SJCRH30 (cell line): ENCODE measurements at regions not wholly inside any gene's neighbourhood (a gene's known extent, or its start where the extent isn't known, plus 50 kb on each side); places are given as distances from the start of the nearest gene placed in this dataset.

Experiments used
- DNase-seq, 2 experiments: peaks; one replicate each; pipeline ENCODE4 v3.0.0-alpha.2; 2015 to 2020
- H3K27ac ChIP-seq: fragments of 250-450 bp; sonication (Bioruptor Pico); 2 replicates; pipeline ENCODE4 v1.5.1; 2020; ENCODE audit warnings: mild to moderate bottlenecking, moderate library complexity
- H3K27me3 ChIP-seq: fragments of 250-450 bp; sonication (Bioruptor Pico); 2 replicates; pipeline ENCODE4 v1.5.1; 2020; ENCODE audit warnings: mild to moderate bottlenecking, moderate library complexity
- H3K36me3 ChIP-seq: fragments of 250-450 bp; sonication (Bioruptor Pico); 2 replicates; pipeline ENCODE4 v1.5.1; 2020; ENCODE audit warnings: mild to moderate bottlenecking, moderate library complexity
- H3K4me1 ChIP-seq: fragments of 250-450 bp; sonication (Bioruptor Pico); 2 replicates; pipeline ENCODE4 v1.5.1; 2020; ENCODE audit warnings: mild to moderate bottlenecking, moderate library complexity
- H3K4me3 ChIP-seq: fragments of 250-450 bp; sonication (Bioruptor Pico); 2 replicates; pipeline ENCODE4 v1.5.1; 2020; ENCODE audit warnings: mild to moderate bottlenecking, moderate library complexity
- H3K9me3 ChIP-seq: fragments of 250-450 bp; sonication (Bioruptor Pico); replicated peaks from 2 replicates; pipeline ENCODE4 v1.5.1; 2020; ENCODE audit warnings: mild to moderate bottlenecking, moderate library complexity

DNA sequence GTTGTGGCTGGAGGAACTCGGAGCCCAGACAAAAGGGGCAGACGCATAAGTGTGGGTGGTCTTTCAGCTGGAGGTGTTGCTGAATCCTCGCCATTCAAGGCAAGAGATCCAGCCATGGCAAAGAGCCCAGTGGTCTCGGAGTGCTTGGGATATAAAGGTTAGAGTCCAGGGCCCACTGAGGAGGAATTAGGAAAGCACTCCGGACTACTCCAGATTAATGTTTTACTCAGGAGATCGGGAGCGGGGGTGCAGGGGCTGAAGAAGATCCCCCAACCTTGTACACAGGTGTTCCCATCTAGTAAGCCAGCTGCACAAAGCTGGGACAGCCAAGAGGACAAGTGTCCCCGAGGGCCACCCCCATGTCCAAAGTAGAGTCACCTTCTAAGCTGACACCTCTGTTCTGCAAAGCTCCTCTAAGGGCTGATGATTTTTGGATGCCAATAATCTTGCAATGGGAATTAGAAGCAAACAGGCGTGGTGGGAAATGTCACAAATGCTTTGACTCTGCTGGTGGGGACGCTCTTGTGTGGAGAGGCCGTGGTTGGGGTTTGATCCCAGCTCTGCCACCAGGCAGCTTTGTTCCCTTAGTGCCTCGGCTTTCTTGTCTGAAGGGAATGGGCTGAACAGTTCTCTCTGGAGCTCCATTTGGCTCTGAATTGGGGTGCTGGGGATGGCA, 194.3 kb upstream of the SOX1 start:
- Histone ChIP-seq H3K27ac (no peak overlapping the region), H3K36me3 (no peaks in the 10 kb centered on the region), H3K9me3 (no peaks in the 10 kb centered on the region), H3K4me1 (no peaks in the 10 kb centered on the region), H3K27me3 (peaks cover 2% of the 10 kb centered on the region; the same call in 1 of the 2 replicates), H3K4me3 (no peak overlapping the region)
- no peak for DNase-seq

DNA sequence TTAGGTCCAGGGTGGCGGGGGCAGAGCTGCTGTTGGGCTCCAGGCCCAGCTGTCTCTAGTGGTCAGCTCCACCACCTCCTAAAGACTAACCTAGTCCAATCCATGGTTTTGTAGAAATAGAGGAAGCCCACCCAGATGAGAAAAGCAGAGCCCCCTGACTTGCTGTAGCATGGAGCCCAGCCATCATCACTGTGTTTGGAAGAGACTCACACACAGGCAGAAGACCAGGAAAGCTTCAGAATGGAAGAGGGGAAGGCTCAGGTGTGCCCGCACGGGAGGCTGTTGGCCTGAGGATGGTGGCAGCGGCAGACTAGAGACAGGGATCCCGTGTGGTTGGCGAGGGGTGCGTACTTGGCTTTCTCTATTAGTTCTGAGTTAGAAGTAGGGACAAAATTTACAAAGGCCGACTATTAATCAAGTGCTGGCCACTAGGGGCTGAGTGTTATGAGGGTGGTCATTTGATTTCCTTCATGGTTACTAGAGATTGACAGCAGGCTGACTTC, 193.2 kb upstream of the SOX1 start:
- no peaks in the 10 kb centered on the region for H3K36me3 ChIP-seq
- DNase-seq, result no peak
- peaks cover 2% of the 10 kb centered on the region; the same call in 1 of the 2 replicates for H3K27me3 ChIP-seq
- no peaks in the 10 kb centered on the region for H3K4me1 ChIP-seq
- H3K4me3 ChIP-seq, result no peak overlapping the region
- no peak overlapping the region for H3K27ac ChIP-seq
- H3K9me3 ChIP-seq, result no peaks in the 10 kb centered on the region

- Histone ChIP-seq H3K9me3 (no peaks in the 10 kb centered on the region), H3K4me3 (no peak overlapping the region), H3K4me1 (no peaks in the 10 kb centered on the region), H3K36me3 (no peaks in the 10 kb centered on the region), H3K27me3 (peaks cover 2% of the 10 kb centered on the region; the same call in 1 of the 2 replicates), H3K27ac (no peak overlapping the region)
- no peak for DNase-seq
These were observed 192.0 kb upstream of the SOX1 start for GRCh38 chr13:111874981-111875380.

DNA sequence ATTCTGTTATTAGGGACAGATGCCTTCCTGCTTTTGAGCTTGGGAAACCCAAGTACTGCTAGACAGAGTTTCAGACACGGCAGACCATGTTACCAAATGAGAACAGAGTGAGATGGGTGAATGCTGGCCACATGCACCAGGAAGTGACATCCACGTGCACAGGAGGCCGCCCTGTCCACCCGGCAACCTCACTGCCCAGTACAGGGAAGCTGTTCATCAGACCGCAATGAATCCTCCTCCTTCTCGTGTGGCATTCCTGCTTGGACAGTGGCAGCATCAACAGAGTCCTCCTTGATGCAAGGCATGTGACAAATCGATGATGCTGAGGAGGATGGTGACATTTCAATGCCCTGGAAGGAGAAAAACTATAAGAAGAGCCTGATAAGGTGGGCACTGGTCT, 191.0 kb upstream of the SOX1 start:
- H3K27ac ChIP-seq, result no peak overlapping the region
- H3K36me3 ChIP-seq, result no peaks in the 10 kb centered on the region
- no peaks in the 10 kb centered on the region for H3K9me3 ChIP-seq
- no peak overlapping the region for H3K4me3 ChIP-seq
- DNase-seq, result no peak
- H3K4me1 ChIP-seq, result no peaks in the 10 kb centered on the region
- H3K27me3 ChIP-seq, result peaks cover 2% of the 10 kb centered on the region; the same call in 1 of the 2 replicates

GRCh38 chr13:111876506-111876905, 190.4 kb upstream of the SOX1 start:
- Histone ChIP-seq H3K27ac (no peak overlapping the region), H3K4me3 (no peak overlapping the region), H3K36me3 (no peaks in the 10 kb centered on the region), H3K4me1 (no peaks in the 10 kb centered on the region), H3K27me3 (peaks cover 2% of the 10 kb centered on the region; the same call in 1 of the 2 replicates), H3K9me3 (no peaks in the 10 kb centered on the region)
- DNase-seq, result no peak

DNA sequence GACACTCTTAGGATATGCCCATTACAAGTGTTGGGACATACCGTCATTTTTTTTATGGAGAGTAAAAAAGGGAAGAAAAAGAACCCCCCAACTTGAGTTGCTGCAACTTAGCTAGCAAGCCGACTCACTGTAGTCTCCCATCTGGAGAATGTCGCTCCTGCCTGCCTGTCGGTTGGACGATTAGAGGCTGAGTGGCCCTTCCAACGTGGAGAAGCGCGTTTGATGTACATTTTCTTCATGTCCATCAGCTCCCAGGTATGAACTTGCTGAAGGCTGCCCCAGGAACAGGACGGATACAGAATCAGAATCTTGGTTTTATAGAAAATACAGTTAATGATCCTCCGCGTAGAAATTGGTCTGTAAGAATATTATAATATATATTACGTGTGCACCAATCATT, 189.0 kb upstream of the SOX1 start:
- Histone ChIP-seq H3K36me3 (no peaks in the 10 kb centered on the region), H3K9me3 (no peaks in the 10 kb centered on the region), H3K27me3 (peaks cover 2% of the 10 kb centered on the region; the same call in 1 of the 2 replicates), H3K4me3 (no peak overlapping the region), H3K27ac (no peak overlapping the region), H3K4me1 (no peaks in the 10 kb centered on the region)
- no peak for DNase-seq

DNA sequence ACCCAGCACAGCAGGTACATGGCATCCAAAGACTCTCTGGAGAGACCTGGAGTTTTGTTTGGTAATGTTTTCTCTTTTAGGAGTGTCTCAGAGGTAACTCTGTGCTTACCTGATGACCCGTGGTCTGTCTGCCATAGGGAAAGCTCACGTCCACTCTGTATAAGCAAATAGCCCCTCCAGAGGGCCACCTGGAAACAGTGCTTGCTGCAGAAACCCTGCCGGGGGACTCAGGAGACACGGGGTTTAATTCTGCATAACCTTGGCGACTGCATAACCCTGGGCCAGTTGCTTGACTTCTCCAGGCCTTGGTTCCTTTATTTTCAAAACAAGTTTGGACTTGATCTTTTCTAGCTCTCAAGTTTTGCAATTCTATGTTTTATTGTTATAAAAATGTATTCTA, 187.2 kb upstream of the SOX1 start:
- H3K4me3 ChIP-seq, result no peak overlapping the region
- peaks cover 2% of the 10 kb centered on the region; the same call in 1 of the 2 replicates for H3K27me3 ChIP-seq
- no peak for DNase-seq
- no peaks in the 10 kb centered on the region for H3K9me3 ChIP-seq
- no peak overlapping the region for H3K27ac ChIP-seq
- H3K36me3 ChIP-seq, result no peaks in the 10 kb centered on the region
- H3K4me1 ChIP-seq, result no peaks in the 10 kb centered on the region

- no peaks in the 10 kb centered on the region for H3K4me1 ChIP-seq
- no peaks in the 10 kb centered on the region for H3K36me3 ChIP-seq
- no peaks in the 10 kb centered on the region for H3K9me3 ChIP-seq
- H3K27me3 ChIP-seq, result peaks cover 2% of the 10 kb centered on the region; the same call in 1 of the 2 replicates
- H3K27ac ChIP-seq, result no peak overlapping the region
- no peak for DNase-seq
- H3K4me3 ChIP-seq, result no peak overlapping the region
These were observed 186.8 kb upstream of the SOX1 start for GRCh38 chr13:111880185-111880584.

DNA sequence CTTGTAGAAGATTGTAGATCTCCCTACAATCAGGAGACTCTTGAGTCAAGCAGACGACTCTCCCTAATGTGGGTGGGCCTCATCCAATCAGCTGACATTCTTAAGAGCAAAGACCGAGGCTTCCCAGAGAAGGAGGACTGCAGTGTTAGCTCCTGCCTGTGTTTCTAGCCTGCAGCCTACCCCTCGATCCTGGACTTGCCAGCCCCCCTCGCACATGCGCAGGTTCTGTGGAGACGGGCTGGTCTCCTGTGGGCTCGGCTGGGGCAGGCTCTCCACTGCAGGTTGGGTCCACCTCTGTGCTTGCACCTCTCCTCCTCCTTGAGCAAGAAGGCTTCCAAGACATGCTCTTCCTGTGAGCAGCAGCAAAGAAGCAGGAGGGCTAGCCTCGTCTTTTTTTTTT, 185.2 kb upstream of the SOX1 start:
- Histone ChIP-seq H3K4me3 (no peak overlapping the region), H3K4me1 (no peaks in the 10 kb centered on the region), H3K27me3 (no peaks in the 10 kb centered on the region; the same call in 1 of the 2 replicates), H3K9me3 (no peaks in the 10 kb centered on the region), H3K27ac (no peak overlapping the region), H3K36me3 (no peaks in the 10 kb centered on the region)
- DNase-seq, result no peak

DNA sequence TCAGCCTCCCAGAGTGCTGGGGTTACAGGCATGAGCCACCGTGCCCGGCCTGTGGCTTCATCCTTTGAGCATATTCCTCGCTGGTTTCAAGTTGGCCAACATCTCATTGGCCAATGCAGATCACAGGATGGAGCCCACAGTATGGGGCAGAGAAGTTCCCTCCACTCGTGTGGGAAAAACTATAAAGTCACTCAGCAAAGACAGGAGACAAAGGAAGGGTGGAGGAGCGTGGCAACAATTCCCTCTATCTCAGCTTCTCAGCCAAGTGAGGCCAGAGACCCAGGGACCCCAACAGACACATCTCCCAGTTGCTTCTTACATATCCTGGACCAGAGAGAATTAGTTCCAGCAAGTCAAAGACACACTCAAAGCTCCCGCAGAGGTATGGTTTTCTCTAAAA, 184.6 kb upstream of the SOX1 start:
- Histone ChIP-seq H3K27me3 (no peaks in the 10 kb centered on the region), H3K9me3 (no peaks in the 10 kb centered on the region), H3K4me1 (no peaks in the 10 kb centered on the region), H3K36me3 (no peaks in the 10 kb centered on the region), H3K27ac (no peak overlapping the region), H3K4me3 (no peak overlapping the region)
- no peak for DNase-seq

DNA sequence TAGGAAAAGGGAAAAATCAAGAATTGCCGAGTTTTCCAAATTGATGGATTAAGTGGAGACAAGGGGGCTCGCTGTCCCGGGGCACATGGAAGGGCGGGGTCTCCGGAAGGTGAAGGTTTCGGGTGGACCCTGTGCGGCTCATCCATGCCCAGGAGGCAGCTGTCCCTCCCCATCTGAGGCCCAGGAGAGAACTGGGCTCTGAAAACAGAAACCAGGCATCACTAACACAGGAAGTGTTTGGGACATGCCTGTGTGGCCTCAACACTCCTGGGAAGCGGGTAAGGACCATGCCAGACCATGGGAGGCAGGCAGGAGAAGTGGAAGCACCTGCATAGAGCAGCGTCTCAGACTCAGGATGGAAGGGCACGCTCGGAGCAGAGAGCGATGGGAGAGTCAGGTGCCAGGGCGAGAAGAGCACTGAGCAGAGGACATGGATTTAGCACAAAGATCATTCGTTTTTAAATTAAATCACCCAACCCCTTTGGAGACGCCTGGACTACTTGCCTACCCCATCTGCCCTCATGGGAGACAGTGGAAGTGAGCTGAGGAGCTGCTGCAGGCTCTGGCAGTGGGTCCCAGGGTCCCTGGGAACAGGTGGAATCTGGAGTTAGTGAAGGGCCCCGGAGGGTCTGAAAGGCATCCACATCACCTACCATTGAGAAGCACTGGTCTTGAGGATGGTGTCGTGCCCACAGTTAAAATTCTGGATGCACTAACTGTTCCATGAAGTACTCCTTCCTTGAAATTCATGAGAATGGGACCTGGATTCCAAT, 183.2 kb upstream of the SOX1 start:
- DNase-seq, result no peak
- Histone ChIP-seq H3K4me3 (no peak overlapping the region), H3K9me3 (no peaks in the 10 kb centered on the region), H3K36me3 (no peaks in the 10 kb centered on the region), H3K4me1 (no peaks in the 10 kb centered on the region), H3K27me3 (no peaks in the 10 kb centered on the region), H3K27ac (no peak overlapping the region)

GRCh38 chr13:111886217-111886945, 180.6 kb upstream of the SOX1 start:
- Histone ChIP-seq H3K9me3 (no peaks in the 10 kb centered on the region), H3K27me3 (no peaks in the 10 kb centered on the region), H3K36me3 (no peaks in the 10 kb centered on the region), H3K27ac (no peak overlapping the region), H3K4me1 (no peaks in the 10 kb centered on the region), H3K4me3 (no peak overlapping the region)
- DNase-seq, result no peak

GRCh38 chr13:111893071-111893606, 173.8 kb upstream of the SOX1 start:
- Histone ChIP-seq H3K36me3 (no peaks in the 10 kb centered on the region), H3K4me3 (no peak overlapping the region), H3K27me3 (no peaks in the 10 kb centered on the region), H3K27ac (no peak overlapping the region), H3K4me1 (no peaks in the 10 kb centered on the region), H3K9me3 (no peaks in the 10 kb centered on the region)
- no peak for DNase-seq

GRCh38 chr13:111893607-111894443, 173.1 kb upstream of the SOX1 start:
- H3K27ac ChIP-seq, result no peak overlapping the region
- DNase-seq, result no peak
- no peaks in the 10 kb centered on the region for H3K4me1 ChIP-seq
- H3K9me3 ChIP-seq, result no peaks in the 10 kb centered on the region
- no peaks in the 10 kb centered on the region for H3K36me3 ChIP-seq
- H3K27me3 ChIP-seq, result no peaks in the 10 kb centered on the region
- no peak overlapping the region for H3K4me3 ChIP-seq
